WTC11 (cell line): ENCODE measurements at regions not wholly inside any gene's neighbourhood (a gene's known extent, or its start where the extent isn't known, plus 50 kb on each side); places are given as distances from the start of the nearest gene placed in this dataset.

ENCODE experiments used
- ATAC-seq: fragments of 200-7000 bp; cut with Tn5 transposase; 2 replicates; pipeline ENCODE4 v1.10.0; 2021; ENCODE audit warnings: mild to moderate bottlenecking, moderate library complexity
- CTCF ChIA-PET: fragments of 300-600 bp; sonication (Branson Sonifier 250); formaldehyde crosslinking; loops from one replicate; lab custom pipeline; 2021; ENCODE audit warnings: antibody characterized with exemption; lab: Charles Lee
- POLR2A ChIA-PET: fragments of 350-600 bp; sonication (Branson Sonifier 250); formaldehyde crosslinking; loops from one replicate; lab custom pipeline; 2021; ENCODE audit warnings: antibody characterized with exemption; lab: Charles Lee
- DNase-seq: peaks from one replicate; pipeline ENCODE4 v3.0.0; 2021; ENCODE audit warnings: low spot score
- H3K27ac Mint-ChIP-seq: 2 replicates; pipeline ENCODE4 v1.8.0; 2021; ENCODE audit warnings: mixed read lengths
- H3K27me3 Mint-ChIP-seq: 2 replicates; pipeline ENCODE4 v1.8.0; 2021; ENCODE audit warnings: low read depth, mild to moderate bottlenecking, moderate library complexity, mixed read lengths
- H3K36me3 Mint-ChIP-seq: 2 replicates; pipeline ENCODE4 v1.8.0; 2021; ENCODE audit warnings: mixed read lengths
- H3K4me1 Mint-ChIP-seq: 2 replicates; pipeline ENCODE4 v1.8.0; 2022; ENCODE audit warnings: mixed read lengths
- H3K4me3 Mint-ChIP-seq: 2 replicates; pipeline ENCODE4 v1.8.0; 2021; ENCODE audit warnings: mild to moderate bottlenecking, moderate library complexity, mixed read lengths
- H3K9me3 Mint-ChIP-seq: 2 replicates; pipeline ENCODE4 v1.8.0; 2021; ENCODE audit warnings: mixed read lengths
- ATF6 ChIP-seq: sonication (generic); formaldehyde crosslinking; IDR thresholded peaks from 2 replicates; pipeline ENCODE4 v1.8.1; 2023; ENCODE audit warnings: mild to moderate bottlenecking, missing genetic modification reagents
- CBFB ChIP-seq: sonication (generic); formaldehyde crosslinking; IDR thresholded peaks from 2 replicates; pipeline ENCODE4 v1.8.1; 2022; ENCODE audit warnings: mild to moderate bottlenecking, low read depth, missing genetic modification reagents
- CTCF ChIP-seq: fragments of 200-600 bp; IDR thresholded peaks from 2 replicates; pipeline ENCODE4 v1.8.0; 2022; ENCODE audit warnings: antibody characterized with exemption
- E2F1 ChIP-seq: sonication (generic); formaldehyde crosslinking; IDR thresholded peaks from 2 replicates; pipeline ENCODE4 v1.8.0; 2022; ENCODE audit warnings: mild to moderate bottlenecking, missing genetic modification reagents
- ETV6 ChIP-seq: sonication (generic); formaldehyde crosslinking; IDR thresholded peaks from 2 replicates; pipeline ENCODE4 v1.8.1; 2022; ENCODE audit warnings: mild to moderate bottlenecking, missing genetic modification reagents
- MXD4 ChIP-seq: fragments of 250-450 bp; sonication (Bioruptor Pico); IDR thresholded peaks from 2 replicates; pipeline ENCODE4 v1.8.0; 2021; ENCODE audit warnings: mild to moderate bottlenecking, moderate library complexity, borderline replicate concordance
- MYBL2 ChIP-seq: sonication (generic); formaldehyde crosslinking; IDR thresholded peaks from 2 replicates; pipeline ENCODE4 v1.8.1; 2023; ENCODE audit warnings: mild to moderate bottlenecking, moderate library complexity, missing genetic modification reagents
- NFATC4 ChIP-seq: fragments of 250-450 bp; sonication (Bioruptor Pico); IDR thresholded peaks from 2 replicates; pipeline ENCODE4 v1.9.0; 2021; ENCODE audit warnings: mild to moderate bottlenecking
- NR2C2 ChIP-seq: sonication (generic); formaldehyde crosslinking; IDR thresholded peaks from 2 replicates; pipeline ENCODE4 v1.8.0; 2022; ENCODE audit warnings: mild to moderate bottlenecking, missing genetic modification reagents
- OVOL2 ChIP-seq: fragments of 250-450 bp; sonication (Bioruptor Pico); IDR thresholded peaks from 2 replicates; pipeline ENCODE4 v1.9.0; 2021; ENCODE audit warnings: mild to moderate bottlenecking, borderline replicate concordance
- PRDM15 ChIP-seq: sonication (generic); formaldehyde crosslinking; IDR thresholded peaks from 2 replicates; pipeline ENCODE4 v1.8.0; 2022; ENCODE audit warnings: missing genetic modification reagents
- TEAD4 ChIP-seq: sonication (generic); formaldehyde crosslinking; IDR thresholded peaks from 2 replicates; pipeline ENCODE4 v1.8.0; 2022; ENCODE audit warnings: mild to moderate bottlenecking, missing genetic modification reagents
- ZNF138 ChIP-seq: sonication (generic); formaldehyde crosslinking; conservative IDR thresholded peaks from 2 replicates; pipeline ENCODE4 v1.8.1; 2022; ENCODE audit warnings: mild to moderate bottlenecking, moderate library complexity, missing genetic modification reagents
- ZNF396 ChIP-seq: fragments of 250-450 bp; sonication (Bioruptor Pico); IDR thresholded peaks from 2 replicates; pipeline ENCODE4 v1.8.0; 2021; ENCODE audit warnings: mild to moderate bottlenecking, moderate library complexity, borderline replicate concordance
- ZNF416 ChIP-seq: fragments of 250-450 bp; sonication (Bioruptor Pico); IDR thresholded peaks from 2 replicates; pipeline ENCODE4 v1.9.0; 2021; ENCODE audit warnings: mild to moderate bottlenecking, inconsistent platforms
- TF ChIP-seq, protein P1 (sequence below): fragments of 250-450 bp; sonication (Bioruptor Pico); IDR thresholded peaks from 2 replicates; pipeline ENCODE4 v1.9.0; 2021; ENCODE audit warnings: mild to moderate bottlenecking
- TF ChIP-seq, protein P2 (sequence below): sonication (generic); formaldehyde crosslinking; IDR thresholded peaks from 2 replicates; pipeline ENCODE4 v1.8.0; 2023; ENCODE audit warnings: mild to moderate bottlenecking, missing genetic modification reagents

DNA sequence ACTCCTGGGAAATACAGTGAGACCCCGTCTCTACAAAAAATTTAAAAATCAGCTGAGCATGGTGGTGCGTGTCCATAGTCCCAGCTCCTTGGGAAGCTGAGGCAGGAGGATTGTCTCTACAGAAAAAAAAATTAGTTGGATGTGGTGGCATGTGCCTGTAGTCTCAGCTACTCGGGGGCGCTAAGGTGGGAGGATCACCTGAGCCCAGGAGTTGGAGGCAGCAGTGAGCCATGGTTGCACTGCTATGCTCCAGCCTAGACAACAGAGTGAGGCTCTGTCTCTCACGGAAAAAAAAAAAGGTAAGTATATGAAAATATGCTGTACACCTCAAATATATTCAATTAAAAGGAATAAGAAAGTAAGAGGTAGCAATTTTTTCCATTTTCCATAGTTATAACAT, 92.5 kb upstream of the TGIF1 start:
- H3K27me3 Mint-ChIP-seq = no peaks in the 10 kb centered on the region
- H3K4me3 Mint-ChIP-seq = no peak overlapping the region
- no peak overlapping the region for H3K27ac Mint-ChIP-seq
- peaks cover 31% of the 10 kb centered on the region for H3K4me1 Mint-ChIP-seq
- no peak for ATAC-seq
- CTCF ChIA-PET = interaction anchor here (0.6 to 1.8 kb wide), 3 partner anchors 81 to 308 kb away, joined by 3 to 5 read pairs (median 3); no protein-coding TSS in a partner anchor
- POLR2A ChIA-PET = no interaction called here
- H3K36me3 Mint-ChIP-seq = no peaks in the 10 kb centered on the region
- DNase-seq = no peak
- no peaks in the 10 kb centered on the region for H3K9me3 Mint-ChIP-seq
- TF ChIP-seq CBFB (CRISPR knock-in tag) (no peak), ZNF396 (CRISPR knock-in tag) (no peak), E2F1 (CRISPR knock-in tag) (no peak), MXD4 (CRISPR knock-in tag) (no peak), MYBL2 (CRISPR knock-in tag) (no peak), NFATC4 (CRISPR knock-in tag) (no peak), ETV6 (no peak)
- TF ChIP-seq, protein P1, sequence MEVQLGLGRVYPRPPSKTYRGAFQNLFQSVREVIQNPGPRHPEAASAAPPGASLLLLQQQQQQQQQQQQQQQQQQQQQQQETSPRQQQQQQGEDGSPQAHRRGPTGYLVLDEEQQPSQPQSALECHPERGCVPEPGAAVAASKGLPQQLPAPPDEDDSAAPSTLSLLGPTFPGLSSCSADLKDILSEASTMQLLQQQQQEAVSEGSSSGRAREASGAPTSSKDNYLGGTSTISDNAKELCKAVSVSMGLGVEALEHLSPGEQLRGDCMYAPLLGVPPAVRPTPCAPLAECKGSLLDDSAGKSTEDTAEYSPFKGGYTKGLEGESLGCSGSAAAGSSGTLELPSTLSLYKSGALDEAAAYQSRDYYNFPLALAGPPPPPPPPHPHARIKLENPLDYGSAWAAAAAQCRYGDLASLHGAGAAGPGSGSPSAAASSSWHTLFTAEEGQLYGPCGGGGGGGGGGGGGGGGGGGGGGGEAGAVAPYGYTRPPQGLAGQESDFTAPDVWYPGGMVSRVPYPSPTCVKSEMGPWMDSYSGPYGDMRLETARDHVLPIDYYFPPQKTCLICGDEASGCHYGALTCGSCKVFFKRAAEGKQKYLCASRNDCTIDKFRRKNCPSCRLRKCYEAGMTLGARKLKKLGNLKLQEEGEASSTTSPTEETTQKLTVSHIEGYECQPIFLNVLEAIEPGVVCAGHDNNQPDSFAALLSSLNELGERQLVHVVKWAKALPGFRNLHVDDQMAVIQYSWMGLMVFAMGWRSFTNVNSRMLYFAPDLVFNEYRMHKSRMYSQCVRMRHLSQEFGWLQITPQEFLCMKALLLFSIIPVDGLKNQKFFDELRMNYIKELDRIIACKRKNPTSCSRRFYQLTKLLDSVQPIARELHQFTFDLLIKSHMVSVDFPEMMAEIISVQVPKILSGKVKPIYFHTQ = no peak

DNA sequence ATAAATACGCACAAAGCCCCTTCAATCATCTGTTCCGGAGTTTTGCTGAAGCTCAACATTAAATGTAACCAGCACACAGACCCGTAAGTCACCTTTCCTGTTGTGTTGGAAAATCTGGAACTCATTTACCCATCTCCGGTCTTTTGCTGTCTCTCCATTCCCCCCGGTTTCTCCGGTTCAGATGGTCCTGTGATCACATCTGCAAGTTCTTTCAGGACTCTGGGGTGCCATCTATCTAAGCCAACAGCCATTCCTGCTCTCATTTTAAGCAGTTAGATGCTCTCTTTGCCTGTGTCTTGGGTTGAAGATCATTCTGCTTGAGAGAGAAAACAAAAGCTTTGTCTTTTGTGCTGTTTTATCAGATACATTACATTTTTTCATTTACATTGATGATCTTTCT, 91.7 kb upstream of the TGIF1 start:
- H3K9me3 Mint-ChIP-seq = no peaks in the 10 kb centered on the region
- no peak for ATAC-seq

More for the DNA sequence above, 91.7 kb upstream of the TGIF1 start:
- Mint-ChIP-seq H3K27ac (no peak overlapping the region), H3K4me1 (peaks cover 31% of the 10 kb centered on the region), H3K27me3 (no peaks in the 10 kb centered on the region), H3K4me3 (no peak overlapping the region), H3K36me3 (no peaks in the 10 kb centered on the region)
- TF ChIP-seq OVOL2 (CRISPR knock-in tag) (no peak), ZNF416 (CRISPR knock-in tag) (no peak), TEAD4 (CRISPR knock-in tag) (no peak), PRDM15 (CRISPR knock-in tag) (no peak), ATF6 (CRISPR knock-in tag) (no peak), NR2C2 (CRISPR knock-in tag) (no peak), CTCF (no peak), ZNF138 (CRISPR knock-in tag) (no peak)
- TF ChIP-seq, protein P2, sequence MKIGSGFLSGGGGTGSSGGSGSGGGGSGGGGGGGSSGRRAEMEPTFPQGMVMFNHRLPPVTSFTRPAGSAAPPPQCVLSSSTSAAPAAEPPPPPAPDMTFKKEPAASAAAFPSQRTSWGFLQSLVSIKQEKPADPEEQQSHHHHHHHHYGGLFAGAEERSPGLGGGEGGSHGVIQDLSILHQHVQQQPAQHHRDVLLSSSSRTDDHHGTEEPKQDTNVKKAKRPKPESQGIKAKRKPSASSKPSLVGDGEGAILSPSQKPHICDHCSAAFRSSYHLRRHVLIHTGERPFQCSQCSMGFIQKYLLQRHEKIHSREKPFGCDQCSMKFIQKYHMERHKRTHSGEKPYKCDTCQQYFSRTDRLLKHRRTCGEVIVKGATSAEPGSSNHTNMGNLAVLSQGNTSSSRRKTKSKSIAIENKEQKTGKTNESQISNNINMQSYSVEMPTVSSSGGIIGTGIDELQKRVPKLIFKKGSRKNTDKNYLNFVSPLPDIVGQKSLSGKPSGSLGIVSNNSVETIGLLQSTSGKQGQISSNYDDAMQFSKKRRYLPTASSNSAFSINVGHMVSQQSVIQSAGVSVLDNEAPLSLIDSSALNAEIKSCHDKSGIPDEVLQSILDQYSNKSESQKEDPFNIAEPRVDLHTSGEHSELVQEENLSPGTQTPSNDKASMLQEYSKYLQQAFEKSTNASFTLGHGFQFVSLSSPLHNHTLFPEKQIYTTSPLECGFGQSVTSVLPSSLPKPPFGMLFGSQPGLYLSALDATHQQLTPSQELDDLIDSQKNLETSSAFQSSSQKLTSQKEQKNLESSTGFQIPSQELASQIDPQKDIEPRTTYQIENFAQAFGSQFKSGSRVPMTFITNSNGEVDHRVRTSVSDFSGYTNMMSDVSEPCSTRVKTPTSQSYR = no peak
- POLR2A ChIA-PET = no interaction called here
- no peak for DNase-seq
- CTCF ChIA-PET = interaction anchor here (1.8 kb wide), 1 partner anchor 308 kb away, joined by 5 read pairs; no protein-coding TSS in a partner anchor
